Aorta (tissue), 5 donors: ENCODE measurements at regions not wholly inside any gene's neighbourhood (a gene's known extent, or its start where the extent isn't known, plus 50 kb on each side); places are given as distances from the start of the nearest gene placed in this dataset.

Experiments used
- ATAC-seq: fragments of 200-7000 bp; cut with Tn5 transposase; one replicate; pipeline ENCODE4 v1.9.1; 2022; ENCODE audit warnings: moderate library complexity; ENCODE audit not compliant: low FRiP score
- DNase-seq, 2 donors: peaks; one replicate each; pipeline ENCODE4 v3.0.0-alpha.2; 2020
- H3K27ac ChIP-seq, 2 donors: one replicate each; pipeline ENCODE4 v1.5.1; 2013; ENCODE audit warnings: low read length in 2 of 2, mild to moderate bottlenecking in 2 of 2, moderate library complexity in 2 of 2, control low read depth in 1 of 2, inconsistent platforms in 1 of 2, low read depth in 1 of 2
- H3K27me3 ChIP-seq, 2 donors: one replicate each; pipeline ENCODE4 v1.6.1; 2013; ENCODE audit warnings: control low read depth in 1 of 2, low read length in 1 of 2, mild to moderate bottlenecking in 1 of 2, moderate library complexity in 1 of 2; ENCODE audit not compliant: insufficient read depth in 2 of 2, control insufficient read depth in 1 of 2
- H3K36me3 ChIP-seq, 2 donors: one replicate each; pipeline ENCODE4 v1.6.1; 2013; ENCODE audit warnings: control low read depth in 1 of 2, low read length in 1 of 2, mild to moderate bottlenecking in 1 of 2; ENCODE audit not compliant: insufficient read depth in 2 of 2, control insufficient read depth in 1 of 2
- H3K4me1 ChIP-seq, 2 donors: one replicate each; pipeline ENCODE4 v1.6.1; 2013; ENCODE audit warnings: low read length in 2 of 2, control low read depth in 1 of 2, mild to moderate bottlenecking in 1 of 2, moderate library complexity in 1 of 2; ENCODE audit not compliant: insufficient read depth in 2 of 2, control insufficient read depth in 1 of 2
- H3K4me3 ChIP-seq, 2 donors: one replicate each; pipeline ENCODE4 v1.5.1; 2013; ENCODE audit warnings: low read length in 2 of 2, control low read depth in 1 of 2, mild to moderate bottlenecking in 1 of 2
- H3K9me3 ChIP-seq: one replicate; pipeline ENCODE4 v1.6.1; 2013; ENCODE audit warnings: mild to moderate bottlenecking, low read length; ENCODE audit not compliant: control insufficient read depth
- WGBS, 2 donors: extraction: QIAGEN DNeasy Blood & Tissue Kit; methylation state at CpG; one replicate each; pipeline ENCODE4 v1.1.7; 2013; 5-methylcytosine and 5-hydroxymethylcytosine counted together
- intact Hi-C, 2 donors: fragments of 100-400 bp; cut with DNase I; formaldehyde crosslinking; loops; one replicate each; pipeline versions ENCODE4 v1.14.2 to v1.15.0; 2022
- donor health status: healthy with polysubstance abuse.
- donor health status: Bipolar disorder and iron deficiency.
- donor health status: DM: no; HTN: no; CAD: no.
- donor health status: DM: no; HTN: no; CAD: no.
- donor health status: DM: yes; HTN: yes; CAD: no.

DNA sequence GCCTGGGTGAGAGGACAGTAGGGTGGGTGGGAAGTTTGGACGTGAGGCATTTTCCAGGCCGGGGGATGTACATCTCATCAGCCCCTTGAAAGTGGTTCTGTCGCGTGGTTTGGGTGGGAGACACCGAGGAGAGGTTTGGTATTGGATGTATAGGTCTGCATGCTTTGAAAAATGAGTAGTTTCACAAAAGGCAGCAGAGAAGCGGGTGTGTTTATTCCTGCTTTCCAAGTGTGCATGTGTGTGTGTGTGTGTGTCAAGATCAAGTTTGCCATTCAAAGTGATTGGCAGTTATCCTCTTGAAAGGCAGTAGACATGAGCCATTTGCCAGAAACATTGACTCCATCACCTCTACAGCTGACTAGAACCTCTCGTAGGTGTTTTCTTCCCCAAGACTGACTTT lies 423.1 kb upstream of the POU3F3 start:
- 88 to 90% methylated on average over 7 of the region's 7 CpGs for WGBS, 2 donors
- no peaks in the 10 kb centered on the region for H3K4me1 ChIP-seq
- no peaks in the 10 kb centered on the region for H3K9me3 ChIP-seq
- H3K27ac ChIP-seq = no peak overlapping the region
- DNase-seq (no peak), ATAC-seq (no peak)
- intact Hi-C loops = no loop called here
- H3K36me3 ChIP-seq = no peaks in the 10 kb centered on the region
- no peak overlapping the region for H3K4me3 ChIP-seq
- peaks cover 0 to 2% of the 10 kb centered on the region in 2 donors for H3K27me3 ChIP-seq

DNA sequence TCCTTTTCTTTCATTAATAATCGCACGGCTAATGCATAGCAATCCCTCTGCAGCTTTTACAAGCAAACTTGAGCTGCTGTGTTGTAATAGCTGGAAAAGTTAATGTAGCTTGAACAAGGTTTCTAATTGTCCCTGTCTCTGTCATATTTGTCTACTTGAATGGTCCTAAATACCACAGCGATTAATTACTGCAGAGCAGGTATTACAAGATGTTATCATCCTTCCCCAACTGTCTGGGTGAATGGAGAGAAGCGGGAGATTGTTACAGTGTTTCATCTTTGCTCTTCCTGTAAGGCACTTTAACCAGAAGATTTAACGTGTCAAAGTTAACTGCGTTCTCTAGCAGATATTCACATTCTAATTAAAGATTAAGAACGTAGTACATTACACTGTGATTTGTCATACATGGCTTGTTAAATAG lies 422.2 kb upstream of the POU3F3 start:
- Histone ChIP-seq H3K36me3 (no peaks in the 10 kb centered on the region), H3K27me3 (peaks cover 0 to 2% of the 10 kb centered on the region in 2 donors), H3K4me3 (no peak overlapping the region), H3K4me1 (no peaks in the 10 kb centered on the region), H3K9me3 (no peaks in the 10 kb centered on the region), H3K27ac (no peak overlapping the region)
- intact Hi-C loops = no loop called here
- DNase-seq = no peak
- WGBS, 2 donors = 80 to 85% methylated on average over 7 of the region's 7 CpGs
- no peak for ATAC-seq

DNA sequence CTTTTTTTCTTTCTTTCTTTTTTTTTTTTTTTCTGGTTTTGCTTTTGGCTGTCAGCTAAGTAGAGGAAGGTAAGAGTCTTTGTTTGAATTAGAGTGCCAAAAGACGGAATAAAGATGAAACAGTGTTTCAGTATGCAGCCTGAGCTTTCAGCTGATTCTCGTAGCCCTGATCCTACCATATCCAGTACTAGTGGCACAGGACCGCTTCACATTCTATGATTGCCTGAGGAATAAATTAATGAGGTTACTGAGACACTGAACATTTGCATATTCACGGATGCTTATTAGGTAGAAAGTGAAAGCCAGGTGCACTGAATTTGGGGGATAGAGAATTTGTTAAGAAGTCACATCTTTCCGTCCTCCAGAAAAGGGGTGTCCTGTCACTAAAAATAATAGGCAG lies 421.5 kb upstream of the POU3F3 start:
- H3K27ac ChIP-seq = no peak overlapping the region
- 87 to 90% methylated on average over 5 of the region's 5 CpGs for WGBS, 2 donors
- H3K4me3 ChIP-seq = no peak overlapping the region
- peaks cover 0 to 2% of the 10 kb centered on the region in 2 donors for H3K27me3 ChIP-seq
- no peaks in the 10 kb centered on the region for H3K4me1 ChIP-seq
- DNase-seq (no peak), ATAC-seq (no peak)
- intact Hi-C loops = no loop called here
- H3K36me3 ChIP-seq = no peaks in the 10 kb centered on the region
- no peaks in the 10 kb centered on the region for H3K9me3 ChIP-seq

DNA sequence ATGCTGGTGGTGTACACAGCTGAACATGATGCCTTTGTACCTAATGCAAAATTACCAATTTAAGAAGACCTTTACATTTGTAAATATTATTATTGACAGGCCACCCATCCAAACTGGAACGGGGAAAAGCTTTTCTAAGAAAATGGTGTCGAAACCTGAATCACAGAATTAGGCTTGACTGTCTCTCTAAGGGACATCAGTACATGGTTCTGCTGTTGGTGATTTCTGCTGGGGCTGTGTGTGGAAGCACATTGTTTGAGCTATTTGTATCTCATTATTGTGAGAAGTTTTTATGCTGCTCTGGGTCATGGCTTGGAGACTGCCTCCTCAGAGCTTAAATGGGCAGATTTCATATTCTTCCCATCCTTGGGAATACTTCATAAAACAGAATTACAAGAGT lies 420.9 kb upstream of the POU3F3 start:
- Histone ChIP-seq H3K27me3 (peaks cover 0 to 2% of the 10 kb centered on the region in 2 donors), H3K4me3 (no peak overlapping the region), H3K27ac (no peak overlapping the region), H3K36me3 (no peaks in the 10 kb centered on the region), H3K4me1 (no peaks in the 10 kb centered on the region), H3K9me3 (no peaks in the 10 kb centered on the region)
- intact Hi-C loops = no loop called here
- DNase-seq = no peak
- no peak for ATAC-seq
- 91 to 96% methylated on average over 2 of the region's 2 CpGs for WGBS, 2 donors

DNA sequence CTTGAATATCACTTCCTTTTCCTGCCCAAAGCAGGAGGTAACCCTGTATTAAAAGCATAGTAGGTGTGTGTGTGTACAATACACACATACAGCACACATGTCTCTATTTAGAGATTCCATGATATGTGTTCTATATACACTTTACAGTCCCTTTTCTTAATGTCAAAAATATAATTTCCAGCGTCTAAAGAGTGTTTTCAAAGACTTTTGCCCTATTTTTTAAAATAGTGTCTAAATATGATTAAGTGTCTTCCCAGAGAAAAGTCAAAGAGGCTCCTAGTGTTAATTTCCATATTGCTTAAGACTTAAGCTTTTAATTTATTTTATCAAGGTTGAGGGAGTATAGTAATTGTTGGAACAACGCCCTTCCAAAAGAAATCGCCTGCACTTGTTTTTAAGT lies 420.3 kb upstream of the POU3F3 start:
- no peak for ATAC-seq
- Histone ChIP-seq H3K27ac (no peak overlapping the region), H3K27me3 (peaks cover 0 to 2% of the 10 kb centered on the region in 2 donors), H3K4me1 (no peaks in the 10 kb centered on the region), H3K9me3 (no peaks in the 10 kb centered on the region), H3K4me3 (no peak overlapping the region), H3K36me3 (no peaks in the 10 kb centered on the region)
- no peak for DNase-seq
- 87% methylated on average over 3 of the region's 3 CpGs for WGBS, 2 donors
- intact Hi-C loops = no loop called here

DNA sequence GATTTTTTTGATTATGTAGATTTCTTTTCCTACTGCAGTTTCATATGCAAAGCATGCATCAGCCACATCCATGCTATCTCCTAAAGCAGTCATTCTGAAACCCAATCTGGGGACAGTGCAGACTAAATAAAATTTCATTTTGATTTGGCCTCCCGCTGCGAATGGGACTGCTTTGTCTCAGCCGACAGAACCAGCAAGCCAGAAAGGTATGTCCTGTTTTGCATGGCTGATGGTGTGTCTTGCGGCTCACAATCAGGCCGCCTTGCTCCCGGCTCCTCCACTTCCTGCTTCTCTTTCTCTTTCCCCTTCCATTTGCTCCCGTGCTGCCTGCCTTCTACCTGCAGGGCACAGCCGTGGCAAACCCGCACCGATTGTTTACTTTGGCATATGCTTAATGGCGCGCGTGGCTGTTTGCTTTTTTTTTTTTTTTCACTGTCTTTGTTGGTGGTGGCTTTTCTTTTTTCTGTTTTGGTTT lies 419.6 kb upstream of the POU3F3 start:
- no peak for ATAC-seq
- H3K4me1 ChIP-seq = no peaks in the 10 kb centered on the region
- intact Hi-C loops = no loop called here

DNA sequence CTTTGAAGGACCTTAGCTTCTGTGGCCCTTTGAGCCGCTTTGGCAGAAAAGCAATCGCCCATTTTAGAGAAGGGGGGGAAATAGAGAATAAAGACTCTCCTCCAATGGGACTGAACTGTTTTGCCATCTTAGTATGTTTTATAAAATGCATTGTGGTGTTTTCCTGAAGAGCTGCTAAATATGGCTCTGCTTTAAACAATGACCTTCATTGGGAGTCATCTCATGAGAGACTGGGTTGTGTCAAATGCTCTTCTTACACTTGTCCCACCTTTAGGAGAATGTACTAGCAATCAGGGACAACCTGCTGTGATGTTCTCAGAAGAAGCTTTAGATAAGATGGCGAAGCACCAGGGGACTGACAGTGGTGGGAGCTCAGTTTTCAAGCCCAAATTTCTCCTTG lies 418.9 kb upstream of the POU3F3 start:
- no peak for DNase-seq
- Histone ChIP-seq H3K27ac (no peak overlapping the region), H3K27me3 (peaks cover 0 to 2% of the 10 kb centered on the region in 2 donors), H3K4me1 (no peaks in the 10 kb centered on the region), H3K36me3 (no peaks in the 10 kb centered on the region), H3K9me3 (no peaks in the 10 kb centered on the region), H3K4me3 (no peak overlapping the region)
- no peak for ATAC-seq
- intact Hi-C loops = no loop called here
- WGBS, 2 donors = 89 to 90% methylated on average over 3 of the region's 3 CpGs

More for the DNA sequence above, 419.6 kb upstream of the POU3F3 start:
- no peaks in the 10 kb centered on the region for H3K9me3 ChIP-seq
- 5 to 6% methylated on average over 13 of the region's 13 CpGs for WGBS, 2 donors
- no peak overlapping the region for H3K4me3 ChIP-seq
- H3K27me3 ChIP-seq = peaks cover 0 to 2% of the 10 kb centered on the region in 2 donors
- no peak overlapping the region for H3K27ac ChIP-seq
- no peaks in the 10 kb centered on the region for H3K36me3 ChIP-seq
- no peak for DNase-seq

DNA sequence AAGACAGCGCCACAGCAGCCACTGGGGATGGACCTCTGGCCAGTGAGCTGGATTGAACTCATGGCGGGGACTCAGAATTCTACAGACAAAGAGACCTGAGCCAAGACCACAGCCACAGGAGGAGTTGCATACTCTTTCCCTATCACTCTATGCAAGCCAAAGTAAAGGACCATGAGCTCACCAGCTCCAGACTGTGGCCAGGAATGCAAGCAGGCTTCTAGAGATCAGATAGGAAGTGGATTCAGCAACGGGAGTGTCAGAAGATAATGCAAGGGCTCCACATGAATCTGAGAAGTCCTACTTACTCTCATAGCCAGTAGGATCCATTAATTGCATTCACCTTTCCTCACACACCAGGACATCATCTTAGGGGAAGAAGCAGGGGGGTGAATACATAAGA lies 415.4 kb upstream of the POU3F3 start:
- H3K4me3 ChIP-seq = no peak overlapping the region
- DNase-seq = no peak
- no peaks in the 10 kb centered on the region for H3K36me3 ChIP-seq
- no peak overlapping the region for H3K27ac ChIP-seq
- no peak for ATAC-seq
- H3K9me3 ChIP-seq = peaks cover 2% of the 10 kb centered on the region
- intact Hi-C loops = no loop called here
- 78% methylated on average over 3 of the region's 3 CpGs for WGBS, 2 donors
- peaks cover 0 to 2% of the 10 kb centered on the region in 2 donors for H3K27me3 ChIP-seq
- H3K4me1 ChIP-seq = no peaks in the 10 kb centered on the region

DNA sequence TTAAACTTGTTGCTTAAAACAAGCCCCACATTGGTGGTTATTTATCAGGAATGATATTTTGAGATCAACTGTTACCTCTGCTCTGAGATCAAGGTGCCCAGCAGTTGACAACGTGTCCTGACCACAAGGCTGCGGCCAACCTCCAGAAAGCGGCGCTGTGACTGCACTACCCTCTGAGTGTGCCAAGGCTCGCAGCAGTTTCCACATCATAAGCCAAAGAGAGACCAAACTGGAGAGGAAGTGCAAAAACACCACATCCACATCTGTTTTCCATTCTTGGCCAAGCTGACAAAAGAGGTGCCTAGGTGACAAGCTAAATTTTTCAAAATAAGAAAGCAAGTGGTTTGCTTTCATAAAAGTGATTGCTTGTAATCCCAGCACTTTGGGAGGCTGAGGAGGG lies 410.8 kb upstream of the POU3F3 start:
- H3K27ac ChIP-seq = no peak overlapping the region
- H3K27me3 ChIP-seq = no peaks in the 10 kb centered on the region
- intact Hi-C loops = no loop called here
- H3K36me3 ChIP-seq = no peaks in the 10 kb centered on the region
- WGBS, 2 donors = 84 to 88% methylated on average over 5 of the region's 5 CpGs
- DNase-seq (no peak), ATAC-seq (no peak)
- no peak overlapping the region for H3K4me3 ChIP-seq
- no peaks in the 10 kb centered on the region for H3K4me1 ChIP-seq
- peaks cover 2% of the 10 kb centered on the region for H3K9me3 ChIP-seq
